WTC11 (cell line): ENCODE measurements at regions not wholly inside any gene's neighbourhood (a gene's known extent, or its start where the extent isn't known, plus 50 kb on each side); places are given as distances from the start of the nearest gene placed in this dataset.

Experiments
- ATAC-seq: fragments of 200-7000 bp; cut with Tn5 transposase; 2 replicates; pipeline ENCODE4 v1.10.0; 2021; ENCODE audit warnings: mild to moderate bottlenecking, moderate library complexity
- CTCF ChIA-PET: fragments of 300-600 bp; sonication (Branson Sonifier 250); formaldehyde crosslinking; loops from one replicate; lab custom pipeline; 2021; ENCODE audit warnings: antibody characterized with exemption; lab: Charles Lee
- POLR2A ChIA-PET: fragments of 350-600 bp; sonication (Branson Sonifier 250); formaldehyde crosslinking; loops from one replicate; lab custom pipeline; 2021; ENCODE audit warnings: antibody characterized with exemption; lab: Charles Lee
- DNase-seq: peaks from one replicate; pipeline ENCODE4 v3.0.0; 2021; ENCODE audit warnings: low spot score
- H3K27ac Mint-ChIP-seq: 2 replicates; pipeline ENCODE4 v1.8.0; 2021; ENCODE audit warnings: mixed read lengths
- H3K27me3 Mint-ChIP-seq: 2 replicates; pipeline ENCODE4 v1.8.0; 2021; ENCODE audit warnings: low read depth, mild to moderate bottlenecking, moderate library complexity, mixed read lengths
- H3K36me3 Mint-ChIP-seq: 2 replicates; pipeline ENCODE4 v1.8.0; 2021; ENCODE audit warnings: mixed read lengths
- H3K4me1 Mint-ChIP-seq: 2 replicates; pipeline ENCODE4 v1.8.0; 2022; ENCODE audit warnings: mixed read lengths
- H3K4me3 Mint-ChIP-seq: 2 replicates; pipeline ENCODE4 v1.8.0; 2021; ENCODE audit warnings: mild to moderate bottlenecking, moderate library complexity, mixed read lengths
- H3K9me3 Mint-ChIP-seq: 2 replicates; pipeline ENCODE4 v1.8.0; 2021; ENCODE audit warnings: mixed read lengths
- ATF6 ChIP-seq: sonication (generic); formaldehyde crosslinking; IDR thresholded peaks from 2 replicates; pipeline ENCODE4 v1.8.1; 2023; ENCODE audit warnings: mild to moderate bottlenecking, missing genetic modification reagents
- CBFB ChIP-seq: sonication (generic); formaldehyde crosslinking; IDR thresholded peaks from 2 replicates; pipeline ENCODE4 v1.8.1; 2022; ENCODE audit warnings: mild to moderate bottlenecking, low read depth, missing genetic modification reagents
- ERG ChIP-seq: fragments of 250-450 bp; sonication (Bioruptor Pico); IDR thresholded peaks from 2 replicates; pipeline ENCODE4 v1.8.0; 2021; ENCODE audit warnings: mild to moderate bottlenecking
- ETV6 ChIP-seq: sonication (generic); formaldehyde crosslinking; IDR thresholded peaks from 2 replicates; pipeline ENCODE4 v1.8.1; 2022; ENCODE audit warnings: mild to moderate bottlenecking, missing genetic modification reagents
- FOXJ3 ChIP-seq: sonication (generic); formaldehyde crosslinking; IDR thresholded peaks from 2 replicates; pipeline ENCODE4 v1.9.0; 2021; ENCODE audit warnings: missing genetic modification reagents, mild to moderate bottlenecking, borderline replicate concordance
- MLX ChIP-seq: sonication (generic); formaldehyde crosslinking; IDR thresholded peaks from 2 replicates; pipeline ENCODE4 v1.8.1; 2023; ENCODE audit warnings: mild to moderate bottlenecking, missing genetic modification reagents, moderate library complexity
- NFATC4 ChIP-seq: fragments of 250-450 bp; sonication (Bioruptor Pico); IDR thresholded peaks from 2 replicates; pipeline ENCODE4 v1.9.0; 2021; ENCODE audit warnings: mild to moderate bottlenecking
- PRRX2 ChIP-seq: fragments of 250-450 bp; sonication (Bioruptor Pico); IDR thresholded peaks from 2 replicates; pipeline ENCODE4 v1.8.0; 2021; ENCODE audit warnings: mild to moderate bottlenecking
- RORB ChIP-seq: fragments of 250-450 bp; sonication (Bioruptor Pico); IDR thresholded peaks from 2 replicates; pipeline ENCODE4 v1.9.0; 2021; ENCODE audit warnings: mild to moderate bottlenecking
- SP1 ChIP-seq: sonication (generic); formaldehyde crosslinking; conservative IDR thresholded peaks from 2 replicates; pipeline ENCODE4 v1.8.1; 2022; ENCODE audit warnings: missing genetic modification reagents
- ZBTB21 ChIP-seq: sonication (generic); formaldehyde crosslinking; IDR thresholded peaks from 2 replicates; pipeline ENCODE4 v1.8.1; 2023; ENCODE audit warnings: mild to moderate bottlenecking, missing genetic modification reagents, borderline replicate concordance
- ZBTB43 ChIP-seq: sonication (generic); formaldehyde crosslinking; IDR thresholded peaks from 2 replicates; pipeline ENCODE4 v1.8.1; 2023; ENCODE audit warnings: mild to moderate bottlenecking, missing genetic modification reagents
- ZMAT4 ChIP-seq: fragments of 250-450 bp; sonication (Bioruptor Pico); IDR thresholded peaks from 2 replicates; pipeline ENCODE4 v1.9.0; 2021; ENCODE audit warnings: mild to moderate bottlenecking
- ZNF416 ChIP-seq: fragments of 250-450 bp; sonication (Bioruptor Pico); IDR thresholded peaks from 2 replicates; pipeline ENCODE4 v1.9.0; 2021; ENCODE audit warnings: mild to moderate bottlenecking, inconsistent platforms
- TF ChIP-seq, protein P1 (sequence below): sonication (generic); formaldehyde crosslinking; IDR thresholded peaks from 2 replicates; pipeline ENCODE4 v1.8.1; 2023; ENCODE audit warnings: mild to moderate bottlenecking, moderate library complexity, missing genetic modification reagents
- TF ChIP-seq, protein P2 (sequence below): sonication (generic); formaldehyde crosslinking; IDR thresholded peaks from 2 replicates; pipeline ENCODE4 v1.8.0; 2022; ENCODE audit warnings: mild to moderate bottlenecking, missing genetic modification reagents

DNA sequence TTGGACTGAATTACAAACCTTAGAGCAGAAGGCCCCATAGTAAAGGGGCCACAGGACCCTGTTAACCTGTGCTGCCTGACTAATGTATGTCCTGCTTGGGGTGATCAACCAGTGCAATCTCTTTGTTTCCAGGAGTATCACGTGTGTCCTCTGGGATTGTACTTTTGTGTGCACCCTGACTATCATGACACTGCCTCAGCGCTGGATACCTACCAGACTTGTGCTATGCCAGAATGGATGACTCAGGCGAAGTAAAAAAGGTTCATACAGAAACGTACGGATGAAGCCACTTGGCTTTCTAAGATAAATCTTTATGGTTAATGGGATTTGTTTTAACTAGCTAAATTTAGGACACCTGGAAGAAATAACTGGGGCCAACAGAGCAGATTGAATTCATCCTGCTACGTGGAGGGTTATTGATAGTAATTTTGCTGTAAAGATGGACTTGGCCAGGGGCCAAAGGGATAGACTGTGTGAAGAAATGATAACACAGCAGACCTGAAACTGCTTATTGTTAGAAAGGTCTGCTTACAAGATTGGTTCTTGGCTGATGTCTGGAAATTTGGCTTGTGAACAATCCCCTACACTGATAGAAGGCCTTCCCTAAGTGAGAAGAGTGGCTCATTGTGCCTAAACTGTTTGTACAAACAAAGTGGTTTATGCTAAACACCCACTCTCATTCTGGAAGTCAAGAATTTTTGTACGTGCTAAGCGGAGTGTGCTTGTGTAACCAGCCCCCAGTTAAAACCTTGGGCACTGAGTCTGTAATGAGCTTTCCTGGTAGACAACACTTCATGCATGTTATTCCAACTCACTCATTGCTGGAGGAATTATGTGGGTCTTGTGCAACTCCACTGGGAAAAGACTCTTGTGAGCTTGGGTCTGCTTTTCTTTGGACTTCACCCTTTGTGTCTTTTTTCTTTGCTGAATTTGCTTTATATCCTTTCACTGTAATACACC lies 750.5 kb upstream of the HTR2C start:
- Mint-ChIP-seq H3K36me3 (no peaks in the 10 kb centered on the region), H3K4me3 (no peak overlapping the region), H3K27me3 (no peaks in the 10 kb centered on the region), H3K4me1 (peaks cover 6% of the 10 kb centered on the region; the same call in 1 of the 2 replicates), H3K27ac (no peak overlapping the region), H3K9me3 (no peaks in the 10 kb centered on the region)
- DNase-seq (no peak), ATAC-seq (no peak)
- ChIA-PET POLR2A (no interaction called here), CTCF (no interaction called here)
- TF ChIP-seq FOXJ3 = no peak
- no peak for TF ChIP-seq MLX (CRISPR knock-in tag)
- TF ChIP-seq, protein P1, sequence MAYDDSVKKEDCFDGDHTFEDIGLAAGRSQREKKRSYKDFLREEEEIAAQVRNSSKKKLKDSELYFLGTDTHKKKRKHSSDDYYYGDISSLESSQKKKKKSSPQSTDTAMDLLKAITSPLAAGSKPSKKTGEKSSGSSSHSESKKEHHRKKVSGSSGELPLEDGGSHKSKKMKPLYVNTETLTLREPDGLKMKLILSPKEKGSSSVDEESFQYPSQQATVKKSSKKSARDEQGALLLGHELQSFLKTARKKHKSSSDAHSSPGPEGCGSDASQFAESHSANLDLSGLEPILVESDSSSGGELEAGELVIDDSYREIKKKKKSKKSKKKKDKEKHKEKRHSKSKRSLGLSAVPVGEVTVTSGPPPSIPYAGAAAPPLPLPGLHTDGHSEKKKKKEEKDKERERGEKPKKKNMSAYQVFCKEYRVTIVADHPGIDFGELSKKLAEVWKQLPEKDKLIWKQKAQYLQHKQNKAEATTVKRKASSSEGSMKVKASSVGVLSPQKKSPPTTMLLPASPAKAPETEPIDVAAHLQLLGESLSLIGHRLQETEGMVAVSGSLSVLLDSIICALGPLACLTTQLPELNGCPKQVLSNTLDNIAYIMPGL (CRISPR knock-in tag) = no peak
- no peak for TF ChIP-seq ZMAT4 (CRISPR knock-in tag)
- TF ChIP-seq CBFB (CRISPR knock-in tag) = no peak
- TF ChIP-seq RORB = no peak

GRCh38 chrX:113828470-113828869 lies 755.4 kb upstream of the HTR2C start:
- no peaks in the 10 kb centered on the region for H3K27me3 Mint-ChIP-seq
- DNase-seq (peak; percentile 11), ATAC-seq (peak; percentile 84)
- TF ChIP-seq ATF6 = no peak
- TF ChIP-seq, protein P2, sequence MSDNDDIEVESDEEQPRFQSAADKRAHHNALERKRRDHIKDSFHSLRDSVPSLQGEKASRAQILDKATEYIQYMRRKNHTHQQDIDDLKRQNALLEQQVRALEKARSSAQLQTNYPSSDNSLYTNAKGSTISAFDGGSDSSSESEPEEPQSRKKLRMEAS (CRISPR knock-in tag) = no peak
- TF ChIP-seq ETV6 = no peak
- no peak for TF ChIP-seq NFATC4 (CRISPR knock-in tag)
- TF ChIP-seq ZNF416 = no peak
- TF ChIP-seq ZBTB43 = no peak
- no peak for TF ChIP-seq PRRX2
- no peak for TF ChIP-seq ERG
- TF ChIP-seq SP1 = no peak
- no peak for TF ChIP-seq ZBTB21 (CRISPR knock-in tag)
- POLR2A ChIA-PET = no interaction called here
- H3K4me1 Mint-ChIP-seq = peaks cover 6% of the 10 kb centered on the region; the same call in 1 of the 2 replicates
- H3K27ac Mint-ChIP-seq = peak overlapping the region; percentile 92; the same call in 1 of the 2 replicates
- H3K4me3 Mint-ChIP-seq = no peak overlapping the region
- CTCF ChIA-PET = interaction anchor here (1.7 kb wide), 1 partner anchor 73 kb away, joined by 3 read pairs; no protein-coding TSS in a partner anchor
- H3K9me3 Mint-ChIP-seq = peaks cover 7% of the 10 kb centered on the region
- peaks cover 22% of the 10 kb centered on the region for H3K36me3 Mint-ChIP-seq
